8988T (cell line): ENCODE measurements at regions not wholly inside any gene's neighbourhood (a gene's known extent, or its start where the extent isn't known, plus 50 kb on each side); places are given as distances from the start of the nearest gene placed in this dataset.
"Not testable (repeated sequence)": the region's sequence is repeated elsewhere in the genome, so short reads cannot be mapped to it uniquely, and the experiment has no call there.

Experiments
- DNase-seq: peaks from one replicate; pipeline ENCODE4 v3.0.0; 2011

GRCh38 chr19:28614634-28615545 is 598.1 kb downstream of the UQCRFS1 start:
- DNase-seq, result no peak

DNA sequence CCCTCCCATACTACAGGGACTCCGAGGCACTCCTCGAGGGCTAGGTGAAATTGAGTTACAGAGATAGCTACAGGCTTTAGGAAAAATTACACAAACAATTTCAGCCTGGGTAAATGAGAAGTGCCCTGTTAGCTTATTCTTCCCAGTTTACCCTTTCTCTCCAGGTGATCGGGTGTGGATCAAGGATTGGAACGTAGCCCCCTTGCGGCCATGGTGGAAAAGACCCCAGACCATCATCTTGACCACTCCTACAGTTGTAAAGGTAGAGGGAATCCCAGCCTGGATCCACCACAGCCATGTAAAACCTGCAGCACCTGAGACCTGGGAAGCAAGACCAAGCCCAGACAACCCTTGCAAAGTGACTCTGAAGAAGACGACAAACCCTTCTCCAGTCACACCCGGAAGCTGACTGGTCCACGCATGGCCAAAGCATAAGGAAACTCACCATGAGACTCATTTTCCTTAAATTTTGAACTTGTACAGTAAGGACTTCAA is 600.6 kb downstream of the UQCRFS1 start:
- no peak for DNase-seq

DNA sequence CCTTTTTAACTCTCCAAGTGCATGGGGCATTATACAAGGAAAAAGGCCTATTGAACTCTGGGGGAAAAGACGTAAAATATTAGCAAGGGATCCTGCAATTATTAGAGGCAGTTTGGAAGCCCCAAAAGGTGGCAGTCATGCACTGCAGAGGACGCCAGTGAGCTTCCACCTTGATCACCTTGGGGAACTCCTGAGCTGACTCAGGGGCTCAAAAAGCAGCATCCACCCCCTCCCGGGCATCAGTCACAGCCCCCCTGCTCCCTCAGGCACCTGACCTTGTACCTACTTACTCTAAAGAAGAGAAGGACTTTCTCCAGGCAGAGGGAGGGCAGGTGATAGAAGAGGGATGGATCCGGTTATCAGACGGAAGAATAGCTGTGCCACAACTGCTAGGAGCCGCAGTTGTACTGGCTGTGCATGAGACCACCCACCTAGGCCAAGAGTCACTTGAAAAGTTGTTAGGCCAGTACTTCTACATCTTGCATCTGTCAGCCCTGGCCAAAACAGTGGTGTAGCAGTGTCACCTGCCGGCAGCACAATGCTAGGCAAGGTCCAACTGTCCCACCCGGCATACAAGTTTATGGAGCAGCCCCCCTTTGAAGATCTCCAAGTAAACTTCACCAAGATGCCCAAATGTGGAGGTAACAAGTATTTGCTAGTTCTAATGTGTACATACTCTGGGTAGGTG is 601.6 kb downstream of the UQCRFS1 start:
- DNase-seq, result not testable (repeated sequence)

- no peak for DNase-seq
Measured at GRCh38 chr19:28610731-28611130, 602.2 kb downstream of the UQCRFS1 start.

DNA sequence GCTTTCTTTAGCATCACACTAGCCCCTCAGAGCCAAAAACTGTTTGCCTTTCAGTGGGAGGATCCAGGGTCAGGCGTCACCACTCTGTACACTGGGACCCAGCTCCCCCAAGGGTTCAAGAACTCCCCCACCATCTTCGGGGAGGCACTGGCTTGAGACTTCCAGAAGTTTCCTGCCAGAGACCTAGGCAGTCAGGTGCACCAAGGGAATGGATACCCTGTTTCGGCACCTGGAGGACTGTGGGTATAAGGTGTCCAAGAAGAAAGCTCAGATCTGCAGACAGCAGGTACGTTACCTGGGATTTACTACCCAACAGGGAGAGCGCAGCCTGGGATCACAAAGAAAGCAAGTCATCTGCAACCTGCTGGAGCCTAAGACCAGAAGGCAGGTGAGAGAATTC is 603.0 kb downstream of the UQCRFS1 start:
- no peak for DNase-seq

- no peak for DNase-seq
Measured at GRCh38 chr19:28609091-28609755, 603.7 kb downstream of the UQCRFS1 start.

DNA sequence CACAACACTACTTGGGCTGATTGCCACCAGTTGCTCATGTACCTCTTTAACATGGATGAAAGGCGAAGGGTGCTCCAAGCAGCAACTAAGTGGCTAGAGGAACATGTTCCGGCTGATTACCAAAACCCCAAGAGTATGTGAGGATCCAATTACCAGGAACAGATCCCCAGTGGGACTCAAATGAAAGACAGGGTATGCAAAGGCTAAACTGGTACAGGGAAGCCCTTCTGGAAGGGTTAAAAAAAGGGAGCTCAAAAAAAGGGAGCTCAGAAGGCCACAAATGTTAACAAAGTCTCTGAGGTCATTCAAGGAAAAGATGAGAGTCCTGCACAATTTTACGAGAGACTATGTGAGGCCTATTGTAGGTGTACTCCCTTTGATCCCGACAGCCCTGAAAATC is 604.7 kb downstream of the UQCRFS1 start:
- no peak for DNase-seq

DNA sequence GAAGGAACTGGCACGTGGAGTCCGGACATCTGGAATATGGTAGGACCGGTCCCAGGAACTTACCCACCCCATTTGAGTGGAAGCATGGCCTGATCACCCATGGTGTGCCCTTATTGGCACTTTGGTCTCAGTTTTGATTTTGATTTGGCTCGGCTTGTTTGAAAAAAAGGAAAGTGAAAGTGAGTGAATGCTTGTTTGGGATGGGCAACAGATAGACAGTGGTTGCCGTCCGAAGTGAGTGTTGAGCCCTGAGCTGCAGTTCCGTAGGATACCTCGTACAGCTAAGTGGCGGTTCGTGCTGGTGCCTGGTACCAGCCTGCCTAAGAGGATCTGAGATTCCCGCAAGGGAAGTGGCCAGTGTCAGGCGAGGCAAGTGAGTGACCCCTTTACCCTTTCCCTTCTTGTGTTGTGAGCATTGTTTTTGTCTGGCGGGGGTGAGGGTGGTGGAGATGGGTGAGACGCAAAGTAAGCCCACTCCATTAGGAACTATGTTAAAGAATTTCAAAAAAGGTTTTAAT is 605.8 kb downstream of the UQCRFS1 start:
- DNase-seq, result no peak

GRCh38 chr19:28606269-28607032 is 606.5 kb downstream of the UQCRFS1 start:
- no peak for DNase-seq

DNA sequence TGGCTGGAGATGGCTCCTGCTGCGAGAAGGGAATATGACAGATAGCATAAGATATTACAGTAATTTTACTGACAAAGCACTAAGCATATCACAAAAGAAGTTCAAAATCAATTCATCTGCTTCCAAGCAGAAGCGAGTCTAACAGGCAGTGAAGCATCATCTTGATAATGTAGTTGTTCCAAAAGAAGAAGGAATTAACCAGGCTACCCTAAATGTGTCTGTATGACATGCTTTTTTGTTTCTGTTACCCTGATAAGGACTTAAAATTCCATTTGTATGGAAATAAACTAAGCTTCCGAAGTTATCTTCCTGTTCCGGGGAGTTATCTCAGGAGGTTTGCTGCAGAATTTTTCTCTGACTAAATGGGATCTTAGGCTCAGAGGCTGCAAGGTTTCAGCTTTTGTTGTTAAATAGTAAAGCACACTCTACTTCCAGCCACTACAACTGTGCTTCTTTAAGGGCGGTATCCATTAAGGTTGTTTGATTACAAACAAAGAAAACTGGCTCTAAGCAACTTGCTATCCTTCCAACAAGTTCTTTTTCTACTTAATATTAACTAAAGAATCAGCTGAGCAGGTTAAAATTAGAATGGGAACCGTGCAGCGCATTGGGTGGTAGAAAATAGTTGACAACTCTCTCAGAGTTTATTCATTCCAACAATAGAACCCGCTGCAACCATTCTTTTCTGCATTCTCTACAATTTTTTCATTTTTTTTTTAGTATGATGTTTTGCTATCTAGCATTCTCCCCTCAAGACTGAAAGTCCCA is 607.3 kb downstream of the UQCRFS1 start:
- DNase-seq, result no peak

DNA sequence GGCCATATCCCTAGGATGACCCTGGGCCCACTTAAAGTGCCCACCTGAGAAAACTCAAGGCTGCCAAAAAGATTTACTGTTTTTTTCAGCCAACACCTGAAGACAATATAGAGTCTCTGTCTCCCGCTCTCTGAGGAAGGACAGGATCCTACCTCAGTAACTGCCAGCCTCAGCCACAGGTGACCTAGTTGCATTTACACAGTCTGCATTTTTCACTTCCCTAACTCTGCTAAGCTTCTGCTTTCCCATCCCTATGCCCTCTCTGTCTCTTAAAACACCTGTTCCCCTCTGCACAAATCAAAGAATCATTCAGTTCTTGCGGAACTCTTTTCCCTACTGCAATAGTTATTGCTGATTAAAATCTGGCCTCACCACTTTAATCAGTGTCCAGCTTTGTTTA is 609.5 kb downstream of the UQCRFS1 start:
- no peak for DNase-seq

DNA sequence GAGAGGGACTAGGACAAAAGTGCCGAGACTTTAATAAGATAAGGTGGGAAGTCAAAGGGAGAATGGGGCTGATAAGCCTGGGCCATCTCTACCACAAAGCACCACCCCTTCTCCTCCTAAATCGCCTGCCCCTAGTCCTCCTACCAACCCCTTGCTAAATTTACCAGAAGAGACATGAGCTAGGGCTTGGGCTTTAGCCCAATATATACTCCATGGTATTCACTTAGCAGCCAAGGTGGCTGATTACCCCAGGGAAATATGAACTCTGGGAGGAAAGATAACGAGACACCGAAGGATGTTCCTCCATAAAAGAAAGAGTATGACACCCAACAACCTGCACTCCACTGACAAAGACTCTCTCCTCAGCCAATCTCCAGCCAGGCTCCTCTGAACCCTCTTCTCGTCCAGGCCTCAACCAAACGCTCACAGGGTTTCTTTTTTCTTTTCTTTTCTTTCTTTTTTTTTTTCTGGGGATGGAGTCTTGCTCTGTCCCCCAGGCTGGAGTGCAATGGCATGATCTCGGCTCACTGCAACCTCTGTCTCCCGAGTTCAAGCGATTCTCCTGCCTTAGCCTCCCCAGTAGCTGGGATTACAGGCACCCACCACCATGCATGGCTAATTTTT is 610.2 kb downstream of the UQCRFS1 start:
- DNase-seq, result no peak

GRCh38 chr19:28601723-28602440 is 611.1 kb downstream of the UQCRFS1 start:
- DNase-seq, result no peak

DNA sequence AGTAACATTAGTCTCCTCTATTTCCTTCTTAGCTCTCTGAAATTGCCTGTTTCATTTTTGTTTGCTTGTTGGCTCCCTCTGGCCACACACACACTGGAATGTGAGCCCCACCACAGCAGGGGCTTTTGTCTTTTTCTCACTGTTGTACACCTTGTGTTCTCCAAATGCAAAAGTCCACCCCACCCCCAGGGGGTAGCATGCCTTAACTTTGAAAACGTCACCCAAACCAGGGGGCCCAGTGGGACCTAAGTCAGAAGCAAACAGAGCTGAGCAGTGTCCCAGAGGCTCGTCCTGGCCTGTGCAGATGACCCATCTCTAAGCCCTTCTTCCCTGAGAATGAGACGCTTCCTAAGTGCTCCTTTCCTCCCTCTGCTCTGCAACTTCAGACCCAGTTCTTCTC is 614.1 kb downstream of the UQCRFS1 start:
- DNase-seq, result no peak

DNA sequence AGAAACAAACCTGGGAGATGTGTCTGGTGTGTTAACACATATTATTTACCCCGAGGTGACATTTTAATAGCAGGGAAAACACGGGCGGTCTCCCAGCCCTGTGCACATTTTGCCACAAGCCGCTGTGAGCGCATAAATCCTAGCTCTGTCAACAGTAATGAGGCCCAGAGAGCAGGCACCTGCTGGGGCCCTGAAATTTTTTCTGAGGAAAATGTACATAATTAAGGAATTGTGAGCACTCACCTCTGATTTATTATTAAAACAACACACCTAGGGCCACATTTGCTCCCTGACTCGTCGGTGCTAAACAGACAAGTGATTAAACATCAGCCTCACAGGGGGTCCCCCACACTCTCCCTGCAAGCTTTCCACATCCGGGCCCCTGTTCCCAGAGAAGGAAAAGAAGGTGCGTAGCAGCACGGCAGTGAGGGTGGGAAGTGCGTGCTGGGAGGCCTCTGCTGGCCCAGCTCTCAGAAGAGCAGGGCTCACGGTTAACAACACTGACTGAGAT is 616.3 kb downstream of the UQCRFS1 start:
- no peak for DNase-seq

- DNase-seq, result no peak
Measured at GRCh38 chr19:28595722-28596480, 617.0 kb downstream of the UQCRFS1 start.

DNA sequence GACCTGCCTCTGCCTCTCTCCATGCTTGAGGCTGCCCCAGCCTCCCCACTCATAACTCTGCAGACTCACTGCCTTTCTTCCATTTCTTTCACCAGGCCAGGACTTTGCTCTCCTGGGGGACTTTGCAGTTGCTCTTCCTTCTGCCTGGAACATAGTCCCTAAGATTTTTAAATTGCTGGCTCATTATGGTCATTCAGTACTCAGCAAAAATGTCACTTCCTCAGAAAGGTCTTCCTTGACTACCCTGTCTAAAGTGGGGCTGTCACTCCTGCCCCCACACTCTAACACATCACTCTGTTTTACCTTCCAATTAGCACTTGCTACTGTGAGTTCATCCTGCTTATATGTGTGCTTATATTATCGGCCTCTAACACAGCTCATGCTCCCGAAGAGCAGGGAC is 618.2 kb downstream of the UQCRFS1 start:
- no peak for DNase-seq

- not testable (repeated sequence) for DNase-seq
Measured at GRCh38 chr19:28589991-28590411, 623.0 kb downstream of the UQCRFS1 start.

DNA sequence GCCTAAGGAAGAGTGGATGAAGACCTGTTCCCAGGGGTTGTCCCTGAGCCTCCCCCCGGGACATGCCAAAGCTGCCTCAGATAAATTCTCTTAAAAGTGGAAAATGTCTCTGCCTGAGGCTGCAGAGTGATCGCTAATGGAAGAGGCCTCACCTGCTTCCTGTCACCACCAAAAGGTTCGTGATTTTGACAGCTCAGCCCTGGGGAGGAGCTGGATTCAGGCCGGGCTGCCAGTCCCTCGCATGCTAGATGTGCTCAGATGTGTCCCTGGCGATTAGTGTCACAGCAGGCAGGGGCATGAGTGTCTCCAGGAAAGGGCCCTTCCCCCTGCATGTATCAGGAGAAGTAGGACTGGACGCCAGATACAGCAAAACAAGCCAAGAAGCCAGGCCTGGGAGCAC is 626.5 kb downstream of the UQCRFS1 start:
- no peak for DNase-seq
